AML-193 (cell line): ENCODE measurements at regions not wholly inside any gene's neighbourhood (a gene's known extent, or its start where the extent isn't known, plus 50 kb on each side); places are given as distances from the start of the nearest gene placed in this dataset.

Experiments
- DNase-seq, 2 experiments: peaks; one replicate each; lab custom pipeline; 2025; lab: John Stamatoyannopoulos, UW

GRCh38 chr6:24026050-24026449, 100.0 kb upstream of the NRSN1 start:
- no peak for DNase-seq

GRCh38 chr6:24031496-24031895, 94.5 kb upstream of the NRSN1 start:
- DNase-seq: no peak

GRCh38 chr6:24032896-24033688, 92.9 kb upstream of the NRSN1 start:
- DNase-seq: no peak

GRCh38 chr6:24043848-24044247, 82.2 kb upstream of the NRSN1 start:
- DNase-seq: no peak

GRCh38 chr6:24051942-24052589, 73.9 kb upstream of the NRSN1 start:
- DNase-seq: no peak

- DNase-seq: no peak
Observed at GRCh38 chr6:24052590-24052961, 73.4 kb upstream of the NRSN1 start.

- no peak for DNase-seq
Observed at GRCh38 chr6:24053057-24053456, 73.0 kb upstream of the NRSN1 start.

GRCh38 chr6:24054388-24054787, 71.6 kb upstream of the NRSN1 start:
- no peak for DNase-seq

- no peak for DNase-seq
Observed at GRCh38 chr6:24056567-24056966, 69.4 kb upstream of the NRSN1 start.

GRCh38 chr6:24057030-24057429, 69.0 kb upstream of the NRSN1 start:
- no peak for DNase-seq

GRCh38 chr6:24060982-24061754, 64.8 kb upstream of the NRSN1 start:
- no peak for DNase-seq

GRCh38 chr6:24064106-24064505, 61.9 kb upstream of the NRSN1 start:
- peak; percentile 10 to 15 for DNase-seq

- no peak for DNase-seq
Observed at GRCh38 chr6:24064832-24065231, 61.2 kb upstream of the NRSN1 start.

- DNase-seq: no peak
Observed at GRCh38 chr6:24069526-24069925, 56.5 kb upstream of the NRSN1 start.

GRCh38 chr6:24072038-24072746, 53.8 kb upstream of the NRSN1 start:
- DNase-seq: no peak

- DNase-seq: no peak
Observed at GRCh38 chr6:24076011-24076410, 50.0 kb upstream of the NRSN1 start.
